ENCODE measurements at regions not wholly inside any gene's neighbourhood (a gene's known extent, or its start where the extent isn't known, plus 50 kb on each side); places are given as distances from the start of the nearest gene placed in this dataset.
"Not testable (repeated sequence)": the region's sequence is repeated elsewhere in the genome, so short reads cannot be mapped to it uniquely, and the experiment has no call there.

GRCh38 chr10:81722399-81722798 is 152.6 kb upstream of the NRG3 start:
- no peak for TF ChIP-seq CTCF (conservative IDR thresholded peaks at IDR 0.05; ENCODE audit: low read depth, low read length)

GRCh38 chr10:81724431-81724830 is 150.6 kb upstream of the NRG3 start:
- DNase-seq (ENCODE audit: low read depth): no peak
- H3K4me3 ChIP-seq (ENCODE audit: low read length): no peak overlapping the region
- no peak for TF ChIP-seq CTCF (conservative IDR thresholded peaks at IDR 0.05; ENCODE audit: low read depth, low read length)

More at GRCh38 chr10:81722399-81722798, 152.6 kb upstream of the NRG3 start:
- H3K4me3 ChIP-seq (ENCODE audit: low read length): no peak overlapping the region
- no peak for DNase-seq (ENCODE audit: low read depth)

- H3K4me3 ChIP-seq (ENCODE audit: low read length): no peak overlapping the region
- TF ChIP-seq CTCF (conservative IDR thresholded peaks at IDR 0.05; ENCODE audit: low read depth, low read length): no peak
- DNase-seq (ENCODE audit: low read depth): no peak
These were observed 149.1 kb upstream of the NRG3 start for GRCh38 chr10:81725851-81726250.

- no peak for TF ChIP-seq CTCF (conservative IDR thresholded peaks at IDR 0.05; ENCODE audit: low read depth, low read length)
These were observed 146.3 kb upstream of the NRG3 start for GRCh38 chr10:81728692-81729091.

GRCh38 chr10:81730891-81731290 is 144.1 kb upstream of the NRG3 start:
- no peak for TF ChIP-seq CTCF (conservative IDR thresholded peaks at IDR 0.05; ENCODE audit: low read depth, low read length)
- no peak for DNase-seq (ENCODE audit: low read depth)
- H3K4me3 ChIP-seq (ENCODE audit: low read length): no peak overlapping the region

More at GRCh38 chr10:81728692-81729091, 146.3 kb upstream of the NRG3 start:
- no peak overlapping the region for H3K4me3 ChIP-seq (ENCODE audit: low read length)
- no peak for DNase-seq (ENCODE audit: low read depth)

- no peak overlapping the region for H3K4me3 ChIP-seq (ENCODE audit: low read length)
- no peak for TF ChIP-seq CTCF (conservative IDR thresholded peaks at IDR 0.05; ENCODE audit: low read depth, low read length)
- DNase-seq (ENCODE audit: low read depth): no peak
These were observed 141.5 kb upstream of the NRG3 start for GRCh38 chr10:81733542-81733941.

- not testable (repeated sequence) for H3K4me3 ChIP-seq (ENCODE audit: low read length); DNase-seq (ENCODE audit: low read depth)
These were observed 139.8 kb upstream of the NRG3 start for GRCh38 chr10:81735167-81735566.

GRCh38 chr10:81759111-81759510 is 115.9 kb upstream of the NRG3 start:
- TF ChIP-seq CTCF (conservative IDR thresholded peaks at IDR 0.05; ENCODE audit: low read depth, low read length): no peak
- no peak overlapping the region for H3K4me3 ChIP-seq (ENCODE audit: low read length)
- DNase-seq (ENCODE audit: low read depth): no peak

Measured in retinal pigment epithelial cell (primary cell).